HCT116 (cell line): ENCODE measurements at regions not wholly inside any gene's neighbourhood (a gene's known extent, or its start where the extent isn't known, plus 50 kb on each side); places are given as distances from the start of the nearest gene placed in this dataset.

Experiments
- ATAC-seq: fragments of 200-7000 bp; cut with Tn5 transposase; 2 replicates; pipeline ENCODE4 v1.9.1; 2020; ENCODE audit warnings: mild to moderate bottlenecking, moderate library complexity
- BruUV-seq: library from RNA; stranded (reverse); fragments of 400-500 nt; replicated peaks from 2 replicates; lab custom pipeline; 2021; lab: Mats Ljungman, UMichigan
- CTCF ChIA-PET: fragments of 300-600 bp; sonication (Branson Sonifier 250); formaldehyde crosslinking; loops from one replicate; lab custom pipeline; 2021; ENCODE audit warnings: antibody characterized with exemption; lab: Charles Lee
- POLR2A ChIA-PET: fragments of 300-600, 350-600 bp; sonication (Branson Sonifier 250); formaldehyde crosslinking; loops from one replicate; lab custom pipeline; 2021; ENCODE audit warnings: antibody characterized with exemption; lab: Charles Lee
- RAD21 ChIA-PET, 2 experiments: fragments of 300-600 bp; sonication (Branson Sonifier 250); formaldehyde crosslinking; loops; one replicate each; lab custom pipeline; 2023; ENCODE audit warnings: low total read pairs in 2 of 2; ENCODE audit not compliant: uncharacterized antibody in 2 of 2, unreplicated experiment in 2 of 2, low non-redundant PET in 1 of 2; lab: Charles Lee
- DNase-seq: peaks from one replicate; pipeline ENCODE4 v3.0.0-alpha.2; 2010; ENCODE audit warnings: low read depth, low spot score
- H2AFZ ChIP-seq: fragments of 200-600 bp; shearing (Covaris generic), sonication (generic); 2 replicates; pipeline ENCODE4 v1.6.1; 2017; ENCODE audit warnings: low read depth, mixed run types, mixed read lengths, antibody characterized with exemption, low read length; ENCODE audit not compliant: poor library complexity, severe bottlenecking
- H3K27ac ChIP-seq: 2 replicates; pipeline ENCODE4 v1.5.1; 2012; ENCODE audit warnings: low read depth, low read length
- H3K27me3 ChIP-seq: fragments of 200-600 bp; sonication (generic); 2 replicates; pipeline ENCODE4 v1.6.1; 2016; ENCODE audit warnings: mixed run types, low read length, mixed read lengths; ENCODE audit not compliant: insufficient read depth
- H3K36me3 ChIP-seq, 2 experiments: fragments of 200-500 bp in 1 of 2; fragments of 200-600 bp in 1 of 2; sonication (Bioruptor generic) in 1 of 2; sonication (generic) in 1 of 2; 2 replicates each; pipeline versions ENCODE4 v1.5.1 to v1.6.1; 2014 to 2016; ENCODE audit warnings: low read length in 2 of 2, inconsistent platforms in 1 of 2, mixed read lengths in 1 of 2, mixed run types in 1 of 2; ENCODE audit not compliant: insufficient read depth in 2 of 2, control insufficient read depth in 1 of 2
- H3K4me1 ChIP-seq, 2 experiments: fragments of 200-600 bp in 1 of 2; sonication (generic) in 1 of 2; 2 replicates each; pipeline versions ENCODE4 v1.5.1 to v1.6.1; 2012 to 2017; ENCODE audit warnings: low read length in 2 of 2, inconsistent platforms in 1 of 2, mild to moderate bottlenecking in 1 of 2, mixed read lengths in 1 of 2, mixed run types in 1 of 2, moderate library complexity in 1 of 2; ENCODE audit not compliant: insufficient read depth in 2 of 2, control insufficient read depth in 1 of 2
- H3K4me2 ChIP-seq: fragments of 200-600 bp; sonication (generic); 2 replicates; pipeline ENCODE4 v1.6.1; 2017; ENCODE audit warnings: mixed run types, low read length, mixed read lengths
- H3K4me3 ChIP-seq, 2 experiments: fragments of 200-600 bp in 1 of 2; sonication (generic) in 1 of 2; replicated peaks in 1 of 2; 2 replicates each; pipeline ENCODE4 v1.5.1; 2011 to 2016; ENCODE audit warnings: low read length in 2 of 2, control low read depth in 1 of 2, low read depth in 1 of 2, mild to moderate bottlenecking in 1 of 2, mixed read lengths in 1 of 2, mixed run types in 1 of 2
- H3K79me2 ChIP-seq: fragments of 200-600 bp; sonication (generic); 2 replicates; pipeline ENCODE4 v1.6.1; 2017; ENCODE audit warnings: mild to moderate bottlenecking, mixed run types, low read length, moderate library complexity, mixed read lengths; ENCODE audit not compliant: insufficient read depth
- H3K9ac ChIP-seq: fragments of 200-600 bp; sonication (generic); 2 replicates; pipeline ENCODE4 v1.6.1; 2016; ENCODE audit warnings: low read length, mixed read lengths
- H3K9me2 ChIP-seq: fragments of 200-600 bp; sonication (generic), shearing (Covaris generic); 2 replicates; pipeline ENCODE4 v1.6.1; 2017; ENCODE audit warnings: mixed run types, mild to moderate bottlenecking, moderate library complexity; ENCODE audit not compliant: insufficient read depth
- H3K9me3 ChIP-seq, 2 experiments: fragments of 200-500 bp in 1 of 2; fragments of 200-600 bp in 1 of 2; sonication (Bioruptor generic) in 1 of 2; sonication (generic) in 1 of 2; 2 replicates each; pipeline ENCODE4 v1.6.1; 2014 to 2017; ENCODE audit warnings: low read length in 2 of 2, mixed read lengths in 2 of 2, inconsistent platforms in 1 of 2, low read depth in 1 of 2, mild to moderate bottlenecking in 1 of 2, mixed run types in 1 of 2, moderate library complexity in 1 of 2; ENCODE audit not compliant: control insufficient read depth in 1 of 2, insufficient read depth in 1 of 2
- H4K20me1 ChIP-seq: fragments of 200-600 bp; sonication (generic), shearing (Covaris generic); 2 replicates; pipeline ENCODE4 v1.6.1; 2017; ENCODE audit warnings: mixed run types, mild to moderate bottlenecking, moderate library complexity; ENCODE audit not compliant: insufficient read depth
- CBX3 ChIP-seq: IDR thresholded peaks from 2 replicates; pipeline ENCODE4 v1.6.1; 2012; ENCODE audit warnings: low read depth
- CEBPB ChIP-seq: IDR thresholded peaks from 2 replicates; pipeline ENCODE4 v1.6.1; 2012; ENCODE audit warnings: low read depth
- CTCF ChIP-seq, 3 experiments: fragments of 200-600 bp in 1 of 3; sonication (generic) in 1 of 3; IDR thresholded peaks in 2 of 3; conservative IDR thresholded peaks in 1 of 3; 2 replicates each; pipeline ENCODE4 v1.5.1; 2012 to 2017; ENCODE audit warnings: low read depth in 2 of 3, low read length in 2 of 3, antibody characterized with exemption in 1 of 3, borderline replicate concordance in 1 of 3, control low read depth in 1 of 3, mild to moderate bottlenecking in 1 of 3, mixed read lengths in 1 of 3, mixed run types in 1 of 3, moderate library complexity in 1 of 3; ENCODE audit not compliant: insufficient read depth in 1 of 3
- POLR2A ChIP-seq: IDR thresholded peaks from 2 replicates; pipeline ENCODE4 v1.7.0; 2011; ENCODE audit warnings: borderline replicate concordance; ENCODE audit not compliant: insufficient read depth, insufficient read length; ENCODE audit errors: extremely low read depth
- RAD21 ChIP-seq: IDR thresholded peaks from 2 replicates; pipeline ENCODE4 v1.6.1; 2012; ENCODE audit warnings: low read depth, mild to moderate bottlenecking
- SIN3A ChIP-seq: IDR thresholded peaks from 2 replicates; pipeline ENCODE4 v1.6.1; 2012; ENCODE audit warnings: low read depth
- YY1 ChIP-seq: IDR thresholded peaks from 2 replicates; pipeline ENCODE4 v1.6.1; 2011; ENCODE audit warnings: low read length, low read depth, moderate library complexity, mild to moderate bottlenecking; ENCODE audit not compliant: insufficient replicate concordance; ENCODE audit errors: extremely low read depth
- ZNF274 ChIP-seq: fragments of 200-500 bp; sonication (Bioruptor generic); IDR thresholded peaks from 2 replicates; pipeline ENCODE4 v1.6.1; 2014; ENCODE audit warnings: mild to moderate bottlenecking, low read depth, low read length, inconsistent platforms
- intact Hi-C: fragments of 100-400 bp; cut with micrococcal nuclease; formaldehyde crosslinking; loops from 2 replicates; pipeline ENCODE4 v1.10.0; 2022

- TF ChIP-seq CTCF (IDR thresholded peaks at IDR 0.05 in 2 of 3, conservative IDR thresholded peaks at IDR 0.05 in 1 of 3; ENCODE audit: borderline replicate concordance in 1 of 3, insufficient read depth in 1 of 3, low read depth in 2 of 3, low read length in 2 of 3) (no peak), YY1 (no peak), POLR2A (no peak), CEBPB (no peak), SIN3A (no peak), ZNF274 (no peak), CBX3 (no peak)
These were observed 255.1 kb upstream of the PPP2R2D start (continued) for GRCh38 chr10:131645756-131646155.

- H3K79me2 ChIP-seq = no peaks in the 10 kb centered on the region
- no peak overlapping the region for H2AFZ ChIP-seq
- CTCF ChIA-PET = no interaction called here
- intact Hi-C loops = no loop called here
- RAD21 ChIA-PET = no interaction called here
- H3K4me2 ChIP-seq = no peak overlapping the region
- H3K9me3 ChIP-seq = no peaks in the 10 kb centered on the region
- no peaks in the 10 kb centered on the region for H3K36me3 ChIP-seq
- H3K27me3 ChIP-seq = no peaks in the 10 kb centered on the region
- H3K9ac ChIP-seq = no peak overlapping the region
- no peak for ATAC-seq
- H4K20me1 ChIP-seq = no peaks in the 10 kb centered on the region
- no peaks in the 10 kb centered on the region for H3K9me2 ChIP-seq
- no peaks in the 10 kb centered on the region for H3K4me1 ChIP-seq
- no peak for DNase-seq
- TF ChIP-seq RAD21 (no peak), CEBPB (no peak)
- BruUV-seq = no TSS peak
- H3K27ac ChIP-seq = no peak overlapping the region
- POLR2A ChIA-PET = no interaction called here
- no peak overlapping the region for H3K4me3 ChIP-seq
These were observed 254.0 kb upstream of the PPP2R2D start for GRCh38 chr10:131646551-131647525.
